NCI-H2196 (cell line): ENCODE measurements at regions not wholly inside any gene's neighbourhood (a gene's known extent, or its start where the extent isn't known, plus 50 kb on each side); places are given as distances from the start of the nearest gene placed in this dataset.
A peak's percentile ranks its signal among the peaks of the same experiment; 100 is the strongest.
"Not testable (repeated sequence)": the region's sequence is repeated elsewhere in the genome, so short reads cannot be mapped to it uniquely, and the experiment has no call there.

Experiments used
- DNase-seq: peaks from one replicate; lab custom pipeline; 2025; ENCODE audit not compliant: unreplicated experiment; lab: John Stamatoyannopoulos, UW

GRCh38 chr2:7738596-7738995, 821.4 kb downstream of the RNF144A start:
- no peak for DNase-seq

GRCh38 chr2:7740114-7740513, 822.9 kb downstream of the RNF144A start:
- DNase-seq: no peak

- no peak for DNase-seq
Measured at GRCh38 chr2:7742301-7742700, 825.1 kb downstream of the RNF144A start.

- peak; percentile 28 for DNase-seq
Measured at GRCh38 chr2:7744827-7745226, 827.6 kb downstream of the RNF144A start.

GRCh38 chr2:7745369-7745768, 828.2 kb downstream of the RNF144A start:
- peak; percentile 31 for DNase-seq

- peak; percentile 6 for DNase-seq
Measured at GRCh38 chr2:7748717-7749415, 831.7 kb downstream of the RNF144A start.

- no peak for DNase-seq
Measured at GRCh38 chr2:7749895-7750559, 832.8 kb downstream of the RNF144A start.

- no peak for DNase-seq
Measured at GRCh38 chr2:7752291-7752690, 835.1 kb downstream of the RNF144A start.

- DNase-seq: no peak
Measured at GRCh38 chr2:7753777-7754176, 836.6 kb downstream of the RNF144A start.

GRCh38 chr2:7755879-7756278, 838.7 kb downstream of the RNF144A start:
- DNase-seq: no peak

GRCh38 chr2:7758073-7758759, 841.0 kb downstream of the RNF144A start:
- DNase-seq: no peak

- no peak for DNase-seq
Measured at GRCh38 chr2:7759898-7760297, 842.7 kb downstream of the RNF144A start.

- DNase-seq: not testable (repeated sequence)
Measured at GRCh38 chr2:7763418-7763817, 846.2 kb downstream of the RNF144A start.

GRCh38 chr2:7765236-7765635, 848.0 kb downstream of the RNF144A start:
- no peak for DNase-seq

- DNase-seq: no peak
Measured at GRCh38 chr2:7766088-7766722, 849.0 kb downstream of the RNF144A start.

GRCh38 chr2:7766978-7767565, 849.9 kb downstream of the RNF144A start:
- DNase-seq: no peak

GRCh38 chr2:7767902-7768301, 850.7 kb downstream of the RNF144A start:
- no peak for DNase-seq

- no peak for DNase-seq
Measured at GRCh38 chr2:7771781-7772180, 854.6 kb downstream of the RNF144A start.

- DNase-seq: no peak
Measured at GRCh38 chr2:7773362-7774360, 856.4 kb downstream of the RNF144A start.

- no peak for DNase-seq
Measured at GRCh38 chr2:7774481-7774880, 857.3 kb downstream of the RNF144A start.
